Urinary bladder (tissue), 3 donors: ENCODE measurements at regions not wholly inside any gene's neighbourhood (a gene's known extent, or its start where the extent isn't known, plus 50 kb on each side); places are given as distances from the start of the nearest gene placed in this dataset.
"Not testable (repeated sequence)": the region's sequence is repeated elsewhere in the genome, so short reads cannot be mapped to it uniquely, and the experiment has no call there.

Source experiments
- DNase-seq: peaks from one replicate; pipeline ENCODE4 v3.0.0-alpha.2; 2015; ENCODE audit errors: extremely low spot score
- H3K27ac ChIP-seq: one replicate; pipeline ENCODE4 v1.5.1; 2013; ENCODE audit warnings: low read depth, mild to moderate bottlenecking, moderate library complexity
- H3K36me3 ChIP-seq: one replicate; pipeline ENCODE4 v1.6.1; 2013; ENCODE audit warnings: mild to moderate bottlenecking, moderate library complexity; ENCODE audit not compliant: insufficient read depth
- H3K4me1 ChIP-seq: one replicate; pipeline ENCODE4 v1.6.1; 2013; ENCODE audit warnings: mild to moderate bottlenecking, moderate library complexity; ENCODE audit not compliant: insufficient read depth
- H3K4me3 ChIP-seq: one replicate; pipeline ENCODE4 v1.5.1; 2013; ENCODE audit warnings: low read depth, low read length
- WGBS: extraction: QIAGEN DNeasy Blood & Tissue Kit; methylation state at CpG from one replicate; pipeline ENCODE4 v1.1.7; 2013; 5-methylcytosine and 5-hydroxymethylcytosine counted together
- donor health status: healthy with polysubstance abuse.
- donor health status: healthy.

DNA sequence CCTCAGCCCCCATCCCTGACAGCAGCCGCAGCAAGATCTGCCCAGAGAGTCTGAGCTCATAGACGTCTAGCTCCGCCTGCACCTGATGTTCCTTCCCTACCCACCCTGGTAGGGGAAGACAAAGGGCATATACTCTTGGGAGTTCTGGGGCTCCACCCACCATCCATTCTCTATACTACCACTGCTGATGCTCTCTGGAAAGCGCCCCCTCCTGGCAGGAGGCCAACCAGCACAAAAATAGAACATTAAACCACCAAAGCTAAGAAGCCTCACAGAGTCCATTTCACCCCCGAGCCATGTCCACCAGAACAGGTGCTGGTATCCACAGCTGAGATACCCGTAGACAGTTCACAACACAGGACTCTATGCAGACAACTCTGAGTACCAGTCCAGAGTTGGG lies 662.6 kb upstream of the FAM98A start:
- WGBS = 79% methylated on average over 6 of the region's 6 CpGs
- Histone ChIP-seq H3K36me3 (no peaks in the 10 kb centered on the region), H3K4me3 (no peak overlapping the region), H3K27ac (no peak overlapping the region), H3K4me1 (no peaks in the 10 kb centered on the region)
- DNase-seq = no peak

DNA sequence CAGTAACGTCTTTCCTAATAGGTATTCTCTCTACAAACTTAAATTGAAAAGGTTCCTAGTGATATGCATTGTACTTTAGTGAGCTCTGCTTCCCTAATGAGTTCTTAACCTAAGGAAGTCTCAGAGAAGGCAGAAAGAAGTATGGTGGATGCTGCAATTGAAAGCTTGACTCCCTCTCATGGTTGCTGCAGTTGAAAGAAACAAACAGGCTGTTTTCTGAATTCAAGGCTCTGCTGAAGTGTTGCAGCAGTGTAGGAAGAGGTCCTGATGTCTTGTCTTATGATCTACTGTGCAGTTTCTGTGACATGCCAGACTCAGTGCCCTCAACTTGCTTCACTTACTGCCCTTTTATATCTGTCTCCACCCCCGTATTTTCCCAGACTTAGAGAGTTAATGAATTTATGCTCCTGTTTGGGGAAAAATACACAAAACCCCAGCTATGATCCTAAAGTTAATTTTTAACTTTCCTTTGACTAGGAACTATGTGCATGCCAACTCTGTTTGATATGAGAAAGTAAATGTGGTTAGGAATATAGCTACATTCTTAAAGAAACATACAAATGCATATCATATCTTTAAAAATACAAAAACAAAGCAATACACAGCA lies 655.3 kb upstream of the FAM98A start:
- Histone ChIP-seq H3K36me3 (no peaks in the 10 kb centered on the region), H3K4me1 (no peaks in the 10 kb centered on the region), H3K4me3 (no peak overlapping the region), H3K27ac (no peak overlapping the region)
- WGBS = 70% methylated on average over 2 of the region's 2 CpGs
- DNase-seq = no peak

DNA sequence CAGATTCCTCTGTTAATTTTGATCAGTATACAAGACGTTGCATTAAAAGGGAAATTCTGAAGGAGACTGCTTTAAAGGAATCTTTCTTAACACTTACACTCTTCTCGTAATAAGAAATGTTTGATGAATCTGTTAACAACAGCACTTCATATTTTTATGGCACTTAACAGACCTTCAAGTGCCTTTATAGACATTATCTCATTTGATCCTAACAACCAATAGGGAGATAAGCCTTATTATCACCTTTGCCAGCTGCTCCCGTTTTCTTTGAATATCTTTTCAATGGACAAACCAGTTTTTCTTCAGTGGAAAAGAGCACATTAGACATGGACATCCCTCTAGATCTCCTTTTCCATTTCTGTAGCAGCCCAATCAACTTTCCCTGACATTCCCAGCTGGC lies 653.0 kb upstream of the FAM98A start:
- Histone ChIP-seq H3K4me1 (no peaks in the 10 kb centered on the region), H3K4me3 (no peak overlapping the region), H3K36me3 (no peaks in the 10 kb centered on the region), H3K27ac (no peak overlapping the region)
- WGBS = 63% methylated on average over 3 of the region's 3 CpGs
- DNase-seq = no peak

DNA sequence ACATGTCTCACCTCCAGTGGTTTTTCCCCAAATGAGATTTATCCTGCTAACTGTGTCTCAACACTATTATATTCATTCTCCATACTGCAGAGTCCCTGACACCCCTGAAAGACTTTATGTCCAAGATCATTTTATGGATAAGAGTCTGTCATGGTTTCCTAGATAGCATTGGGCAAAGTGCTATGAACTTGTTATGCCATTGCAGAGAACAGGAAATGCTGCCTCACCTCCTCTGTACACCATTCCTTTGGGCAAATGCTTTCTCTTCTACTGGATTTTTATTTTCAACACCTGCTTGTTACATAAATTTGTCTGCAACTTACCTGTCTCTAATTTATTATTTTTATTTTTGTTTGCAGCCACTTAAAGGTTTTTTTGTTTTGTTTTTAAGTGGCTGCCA lies 652.5 kb upstream of the FAM98A start:
- Histone ChIP-seq H3K27ac (no peak overlapping the region), H3K4me3 (no peak overlapping the region), H3K36me3 (no peaks in the 10 kb centered on the region), H3K4me1 (no peaks in the 10 kb centered on the region)
- DNase-seq = no peak

DNA sequence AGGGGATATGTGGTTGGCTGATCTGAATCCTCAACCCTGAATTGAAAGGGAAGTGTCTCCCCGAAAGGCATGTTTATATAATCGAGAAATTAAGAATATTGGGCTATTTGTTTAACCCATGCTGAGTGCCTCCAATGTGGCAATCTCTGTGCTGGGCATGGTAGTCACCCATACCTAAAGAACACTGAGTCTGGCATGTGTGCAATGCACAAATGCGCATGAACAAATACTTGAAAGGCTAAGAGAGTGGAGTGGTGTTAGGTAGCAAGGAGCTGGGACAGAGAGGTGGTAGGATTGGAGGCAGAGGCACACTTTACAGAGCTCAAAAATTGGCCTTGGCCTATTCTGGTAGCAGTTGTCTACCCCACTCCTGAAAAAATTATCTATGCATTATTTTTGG lies 645.1 kb upstream of the FAM98A start:
- Histone ChIP-seq H3K4me1 (no peaks in the 10 kb centered on the region), H3K27ac (no peak overlapping the region), H3K4me3 (no peak overlapping the region), H3K36me3 (no peaks in the 10 kb centered on the region)
- WGBS = 95% methylated on average over 3 of the region's 3 CpGs
- DNase-seq = no peak

DNA sequence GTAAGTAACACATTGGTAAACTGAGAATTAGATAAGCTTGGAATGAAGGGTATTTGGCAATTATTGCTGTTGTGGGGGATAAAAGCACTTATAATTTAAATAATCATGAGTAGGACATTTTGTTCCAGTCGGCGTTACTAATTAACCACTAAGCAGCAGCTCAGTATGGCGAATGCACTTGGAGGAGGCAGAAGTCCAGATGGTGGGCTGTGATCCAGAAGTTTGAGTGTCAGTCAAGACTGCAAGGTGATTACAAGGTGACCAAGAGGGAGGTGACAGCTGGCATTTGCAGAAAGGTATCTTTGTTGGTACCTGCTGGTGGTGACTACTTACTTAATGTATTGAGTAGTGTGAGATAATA lies 643.6 kb upstream of the FAM98A start:
- 55% methylated on average over 3 of the region's 3 CpGs for WGBS
- no peak for DNase-seq
- Histone ChIP-seq H3K36me3 (no peaks in the 10 kb centered on the region), H3K4me1 (no peaks in the 10 kb centered on the region), H3K4me3 (no peak overlapping the region), H3K27ac (no peak overlapping the region)

DNA sequence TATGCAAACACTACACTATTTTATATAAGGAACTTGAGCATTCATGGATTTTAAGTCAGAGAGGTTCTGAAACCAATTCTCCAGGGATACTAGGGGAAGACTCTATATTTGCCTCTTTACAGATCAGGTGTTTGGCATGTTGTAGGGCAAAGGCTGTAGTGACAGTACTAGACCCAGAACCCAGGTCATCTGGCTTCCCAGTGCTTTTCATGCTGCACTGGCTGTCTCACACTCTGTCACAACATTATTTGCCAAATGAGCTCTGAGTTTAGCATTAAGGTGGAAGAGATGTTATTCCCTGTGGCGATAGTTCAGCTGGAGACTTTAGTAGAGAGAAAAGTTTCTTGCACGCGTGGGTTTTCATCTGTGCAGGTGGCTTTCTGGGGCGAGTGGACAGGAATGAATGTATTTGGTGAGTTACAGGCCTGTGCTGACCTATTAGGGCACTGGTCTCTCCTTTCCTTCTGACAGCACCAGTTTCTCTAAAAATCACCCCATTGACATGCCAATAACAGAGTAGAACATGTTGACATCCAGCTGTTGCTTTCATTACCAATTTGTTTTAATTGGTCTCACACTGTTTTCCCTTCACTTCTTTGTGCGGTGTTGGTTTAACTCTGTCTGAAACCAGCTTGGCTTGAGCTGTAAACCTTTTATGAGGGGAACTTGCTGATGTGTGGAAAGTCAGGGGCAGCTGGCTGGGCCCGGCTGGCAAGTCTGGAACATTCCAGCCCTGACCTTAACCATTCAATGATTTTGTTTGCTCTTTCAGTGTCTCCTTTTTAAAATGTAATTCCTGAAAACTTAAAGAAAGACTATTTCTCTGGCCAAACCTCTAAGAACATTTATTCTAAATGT lies 643.0 kb upstream of the FAM98A start:
- Histone ChIP-seq H3K4me1 (no peaks in the 10 kb centered on the region), H3K36me3 (no peaks in the 10 kb centered on the region), H3K4me3 (no peak overlapping the region), H3K27ac (no peak overlapping the region)
- WGBS = 60% methylated on average over 6 of the region's 6 CpGs
- no peak for DNase-seq

DNA sequence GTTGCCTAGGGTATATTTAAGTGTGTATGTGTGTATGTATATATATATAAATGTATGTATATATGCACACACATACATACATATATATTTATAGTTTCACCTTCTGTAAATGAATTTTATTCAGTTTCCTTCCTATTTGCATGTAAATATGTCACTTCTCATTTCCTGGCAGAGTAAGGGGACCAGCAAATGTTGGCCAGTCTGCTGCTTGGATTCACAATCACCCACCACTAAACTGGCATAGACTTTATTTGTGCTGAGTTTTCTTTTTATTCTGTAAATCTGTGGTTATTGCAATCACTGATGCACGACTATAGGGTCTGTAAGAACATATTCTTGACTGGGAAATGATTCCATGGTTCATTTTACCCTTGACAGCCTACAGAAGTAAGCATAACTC lies 640.4 kb upstream of the FAM98A start:
- no peak overlapping the region for H3K4me3 ChIP-seq
- DNase-seq = no peak
- H3K4me1 ChIP-seq = no peaks in the 10 kb centered on the region
- no peak overlapping the region for H3K27ac ChIP-seq
- no peaks in the 10 kb centered on the region for H3K36me3 ChIP-seq
- WGBS = 86% methylated on average over 1 of the region's 1 CpG

DNA sequence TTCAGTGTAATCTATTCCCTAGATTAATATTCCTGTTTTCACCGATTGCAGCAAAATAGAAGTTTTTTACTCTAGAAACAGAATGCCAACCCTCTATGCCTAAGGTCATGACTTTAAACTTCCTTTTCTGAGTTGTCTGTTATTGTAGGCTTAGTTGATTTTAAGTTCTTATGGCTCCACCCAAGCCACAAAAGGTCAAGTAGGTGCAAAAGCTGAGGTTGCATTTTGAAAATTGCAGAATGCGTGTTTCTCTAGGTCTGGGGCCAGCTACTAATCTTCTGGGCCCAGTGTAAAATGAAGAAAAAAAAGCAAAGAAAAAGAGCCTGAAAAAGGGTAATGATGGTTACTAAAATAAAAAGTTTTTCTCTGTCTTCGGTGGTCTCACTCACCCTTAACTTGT lies 635.7 kb upstream of the FAM98A start:
- H3K27ac ChIP-seq = no peak overlapping the region
- no peaks in the 10 kb centered on the region for H3K4me1 ChIP-seq
- no peak overlapping the region for H3K4me3 ChIP-seq
- DNase-seq = no peak
- no peaks in the 10 kb centered on the region for H3K36me3 ChIP-seq
- 90% methylated on average over 3 of the region's 3 CpGs for WGBS

DNA sequence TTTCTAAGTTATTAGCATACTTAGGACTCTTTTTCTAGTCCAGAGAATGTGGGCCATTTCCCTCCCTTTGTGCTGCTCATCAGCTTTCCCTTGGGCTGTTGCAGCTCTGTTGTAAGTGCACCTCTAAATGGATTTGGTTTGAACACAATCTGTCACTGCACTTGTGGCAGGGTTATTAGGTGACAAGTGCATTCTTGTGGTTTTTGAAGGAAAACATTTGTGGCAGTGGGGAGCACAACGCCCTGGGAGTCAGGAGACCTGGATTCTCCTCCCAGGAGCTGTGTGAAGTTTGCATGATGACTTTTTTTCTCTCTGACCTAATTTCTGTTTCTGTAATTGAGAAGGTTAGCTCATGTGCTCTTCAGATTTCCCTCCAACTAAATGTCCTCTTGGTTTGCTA lies 630.9 kb upstream of the FAM98A start:
- H3K27ac ChIP-seq = no peak overlapping the region
- no peak overlapping the region for H3K4me3 ChIP-seq
- 65% methylated on average over 1 of the region's 1 CpG for WGBS
- no peaks in the 10 kb centered on the region for H3K4me1 ChIP-seq
- no peaks in the 10 kb centered on the region for H3K36me3 ChIP-seq
- no peak for DNase-seq

DNA sequence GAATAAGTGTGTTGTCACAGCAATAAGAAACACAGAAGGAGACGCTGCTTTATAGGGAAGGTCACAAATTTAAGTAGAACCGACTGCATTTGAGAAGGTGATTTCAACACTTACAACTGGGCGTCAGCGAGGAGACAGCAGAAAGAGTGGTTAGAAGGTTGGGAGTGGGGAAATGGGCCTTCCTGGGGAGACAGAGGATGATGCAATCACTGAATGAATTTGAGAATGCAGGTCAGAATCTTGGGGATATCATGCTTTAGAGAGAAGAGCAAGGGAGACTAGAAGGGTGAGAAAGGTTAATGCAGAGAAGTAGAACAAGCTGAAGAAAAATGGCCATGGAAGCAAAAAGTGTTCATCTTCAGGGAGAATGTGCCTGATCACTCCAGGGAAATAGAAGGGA lies 616.1 kb upstream of the FAM98A start:
- Histone ChIP-seq H3K27ac (no peak overlapping the region), H3K4me1 (no peaks in the 10 kb centered on the region), H3K36me3 (no peaks in the 10 kb centered on the region), H3K4me3 (no peak overlapping the region)
- 82% methylated on average over 4 of the region's 4 CpGs for WGBS
- DNase-seq = no peak

DNA sequence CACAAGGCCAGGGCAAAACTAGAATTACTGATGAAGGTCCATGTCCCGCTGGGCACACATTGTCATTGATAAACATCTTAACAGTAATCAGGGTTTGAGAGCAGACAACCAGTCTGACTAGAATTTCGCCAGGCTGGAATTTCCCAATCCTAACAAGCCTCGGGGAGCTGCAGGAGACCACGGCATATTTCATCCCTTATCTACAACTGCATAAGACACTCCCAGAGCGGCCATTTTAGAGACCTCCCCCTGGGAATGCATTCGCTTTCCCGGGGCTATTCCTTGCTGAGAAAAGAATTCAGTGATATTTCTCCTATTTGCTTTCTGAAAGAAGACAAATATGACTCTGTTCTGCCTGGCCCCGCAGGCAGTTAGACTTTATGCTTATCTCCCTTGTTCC lies 611.3 kb upstream of the FAM98A start:
- H3K36me3 ChIP-seq, H3K27ac ChIP-seq, H3K4me3 ChIP-seq, DNase-seq, H3K4me1 ChIP-seq: not testable (repeated sequence)
- 91% methylated on average over 8 of the region's 8 CpGs for WGBS

DNA sequence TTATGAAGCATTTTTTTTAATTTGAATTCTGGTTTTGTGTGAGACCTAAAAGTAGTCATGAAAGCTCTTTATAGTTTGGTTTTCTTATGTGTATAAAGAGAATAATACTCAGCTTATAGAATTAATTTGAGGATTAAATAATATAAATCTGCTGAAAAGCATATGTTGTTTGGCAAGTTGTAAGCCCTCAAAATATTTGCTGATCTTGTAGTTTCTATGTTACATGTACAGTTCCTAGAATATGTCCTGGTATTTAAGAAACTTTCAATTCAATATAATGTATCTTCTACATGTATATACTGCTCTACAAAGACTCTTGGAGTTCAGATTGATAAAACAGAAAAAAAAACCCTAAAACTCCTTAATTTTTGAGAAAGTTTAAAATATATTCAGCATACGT lies 605.5 kb upstream of the FAM98A start:
- H3K4me3 ChIP-seq = no peak overlapping the region
- H3K4me1 ChIP-seq = no peaks in the 10 kb centered on the region
- WGBS = 78% methylated on average over 1 of the region's 1 CpG
- no peak overlapping the region for H3K27ac ChIP-seq
- no peak for DNase-seq
- no peaks in the 10 kb centered on the region for H3K36me3 ChIP-seq

DNA sequence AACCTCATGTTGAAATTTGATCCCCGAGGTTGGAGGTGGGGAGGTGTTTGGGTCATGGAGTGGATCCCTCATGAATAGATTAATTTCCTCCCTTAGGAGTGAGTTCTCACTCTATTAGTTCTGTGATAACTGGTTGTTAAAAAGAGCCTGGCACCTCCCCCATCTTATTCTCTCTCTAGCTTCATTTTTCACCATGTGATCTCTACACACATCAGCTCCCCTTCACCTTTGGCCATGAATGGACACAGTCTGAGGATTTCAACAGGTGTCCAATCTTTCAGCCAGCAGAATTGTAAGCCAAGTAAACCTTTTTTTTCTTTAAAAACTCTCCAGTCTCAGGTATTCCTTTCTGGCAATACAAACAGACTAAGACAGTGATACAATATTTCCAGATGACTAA lies 602.0 kb upstream of the FAM98A start:
- 87% methylated on average over 1 of the region's 1 CpG for WGBS
- Histone ChIP-seq H3K4me3 (no peak overlapping the region), H3K36me3 (no peaks in the 10 kb centered on the region), H3K27ac (no peak overlapping the region), H3K4me1 (no peaks in the 10 kb centered on the region)
- no peak for DNase-seq
